AG09319 (cell line): ENCODE measurements at regions not wholly inside any gene's neighbourhood (a gene's known extent, or its start where the extent isn't known, plus 50 kb on each side); places are given as distances from the start of the nearest gene placed in this dataset.

Source experiments
- DNase-seq: peaks from one replicate; pipeline ENCODE4 v3.0.0-alpha.2; 2010; ENCODE audit warnings: low read depth; ENCODE audit errors: extremely low read depth
- TF ChIP-seq, protein P1 (sequence below): IDR thresholded peaks from 2 replicates; pipeline ENCODE4 v1.5.1; 2011; ENCODE audit warnings: low read depth, mild to moderate bottlenecking, inconsistent platforms, low read length, moderate library complexity

DNA sequence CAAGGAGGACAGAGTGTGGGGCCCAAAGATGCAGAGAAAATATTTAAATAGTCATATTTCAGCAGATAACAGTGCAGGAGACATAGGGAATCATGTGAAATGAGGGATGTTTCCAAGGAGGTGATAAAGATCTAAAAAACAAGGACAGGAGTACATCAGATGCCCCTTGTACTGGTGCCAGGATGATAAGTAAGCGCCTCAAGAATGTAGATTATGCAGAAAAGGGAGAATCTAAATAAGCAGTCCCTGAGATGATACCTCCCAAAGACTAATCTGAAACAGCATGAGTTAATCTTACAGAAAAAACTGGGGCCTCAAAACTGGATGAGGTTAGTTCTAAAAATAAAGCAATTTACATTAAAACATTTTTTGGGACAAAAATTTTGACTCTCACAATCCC is 136.1 kb upstream of the WDFY3 start:
- DNase-seq = no peak
- TF ChIP-seq, protein P1, sequence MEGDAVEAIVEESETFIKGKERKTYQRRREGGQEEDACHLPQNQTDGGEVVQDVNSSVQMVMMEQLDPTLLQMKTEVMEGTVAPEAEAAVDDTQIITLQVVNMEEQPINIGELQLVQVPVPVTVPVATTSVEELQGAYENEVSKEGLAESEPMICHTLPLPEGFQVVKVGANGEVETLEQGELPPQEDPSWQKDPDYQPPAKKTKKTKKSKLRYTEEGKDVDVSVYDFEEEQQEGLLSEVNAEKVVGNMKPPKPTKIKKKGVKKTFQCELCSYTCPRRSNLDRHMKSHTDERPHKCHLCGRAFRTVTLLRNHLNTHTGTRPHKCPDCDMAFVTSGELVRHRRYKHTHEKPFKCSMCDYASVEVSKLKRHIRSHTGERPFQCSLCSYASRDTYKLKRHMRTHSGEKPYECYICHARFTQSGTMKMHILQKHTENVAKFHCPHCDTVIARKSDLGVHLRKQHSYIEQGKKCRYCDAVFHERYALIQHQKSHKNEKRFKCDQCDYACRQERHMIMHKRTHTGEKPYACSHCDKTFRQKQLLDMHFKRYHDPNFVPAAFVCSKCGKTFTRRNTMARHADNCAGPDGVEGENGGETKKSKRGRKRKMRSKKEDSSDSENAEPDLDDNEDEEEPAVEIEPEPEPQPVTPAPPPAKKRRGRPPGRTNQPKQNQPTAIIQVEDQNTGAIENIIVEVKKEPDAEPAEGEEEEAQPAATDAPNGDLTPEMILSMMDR = no peak

- no peak for DNase-seq
- TF ChIP-seq, protein P1 = no peak
Measured at GRCh38 chr4:85106166-85106565, 139.7 kb upstream of the WDFY3 start.

- no peak for DNase-seq
- TF ChIP-seq, protein P1 = no peak
Measured at GRCh38 chr4:85106805-85107336, 140.4 kb upstream of the WDFY3 start.

DNA sequence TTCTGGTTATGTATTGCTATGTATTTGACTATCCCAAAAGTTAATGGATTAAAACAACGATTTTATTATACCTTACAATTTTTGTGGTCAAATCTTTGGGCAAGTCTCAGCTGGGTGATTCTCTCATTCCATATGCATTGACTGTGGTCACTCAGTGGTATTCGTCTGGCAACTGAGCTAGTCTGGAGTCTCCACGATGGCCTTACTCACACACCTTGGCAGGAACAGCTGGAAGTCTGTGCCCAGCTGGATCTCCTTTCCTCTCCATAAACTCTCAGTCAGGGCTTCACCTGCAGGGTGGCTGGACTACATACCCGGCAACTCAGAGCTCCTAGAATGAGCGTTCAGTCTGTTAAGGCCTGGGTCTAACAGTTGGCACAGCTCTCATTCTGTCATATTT is 141.1 kb upstream of the WDFY3 start:
- DNase-seq = no peak
- TF ChIP-seq, protein P1 = no peak

DNA sequence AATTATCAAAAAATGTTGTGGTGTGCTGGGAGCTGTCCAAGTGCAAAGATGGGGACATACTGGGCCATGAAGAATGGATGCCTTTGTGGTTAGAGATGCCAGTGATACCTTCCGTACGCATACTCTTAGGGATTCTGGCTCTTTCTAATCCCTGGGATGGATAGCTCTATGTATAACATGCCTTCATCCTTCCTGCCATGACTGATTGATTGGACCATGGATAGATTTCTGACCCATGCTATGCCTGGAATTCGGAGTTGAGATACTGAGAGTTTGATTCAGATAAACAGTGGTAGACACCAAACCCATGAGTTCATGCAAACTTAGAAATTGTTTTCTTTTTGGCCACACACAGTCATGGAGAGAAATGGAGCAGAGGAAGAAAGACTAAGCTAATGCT is 147.2 kb upstream of the WDFY3 start:
- no peak for DNase-seq
- TF ChIP-seq, protein P1 = no peak

DNA sequence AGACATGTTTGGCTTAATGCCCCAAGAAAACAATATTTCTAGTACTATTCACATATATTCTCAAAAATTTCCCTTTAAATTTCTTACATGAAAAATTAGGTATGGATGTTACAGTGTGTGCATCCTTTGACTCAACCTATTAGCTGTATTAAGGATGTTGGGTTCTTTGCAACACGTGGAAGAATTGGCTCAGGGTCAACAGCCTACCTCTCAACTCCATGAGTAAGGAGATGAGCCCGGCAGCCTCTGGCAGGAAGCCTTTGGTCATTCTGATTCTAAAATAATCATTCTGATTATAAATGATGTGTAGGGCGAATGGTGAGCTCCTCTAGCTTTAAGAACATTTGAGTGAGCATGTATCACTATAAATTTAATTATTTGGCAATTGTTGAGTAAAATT is 148.0 kb upstream of the WDFY3 start:
- TF ChIP-seq, protein P1 = no peak
- DNase-seq = no peak

- TF ChIP-seq, protein P1 = no peak
- no peak for DNase-seq
Measured at GRCh38 chr4:85116008-85116407, 149.5 kb upstream of the WDFY3 start.
